Peyer's patch (tissue), 4 donors: ENCODE measurements at regions not wholly inside any gene's neighbourhood (a gene's known extent, or its start where the extent isn't known, plus 50 kb on each side); places are given as distances from the start of the nearest gene placed in this dataset.

ENCODE experiments used
- CTCF ChIP-seq, 6 experiments: fragments of 450-650 bp in 4 of 6; fragments of 200-600 bp in 2 of 6; sonication (generic) in 1 of 6; IDR thresholded peaks; one replicate each; pipeline ENCODE4 v1.5.1; 2017 to 2019; ENCODE audit warnings: antibody characterized with exemption in 6 of 6, mild to moderate bottlenecking in 3 of 6, moderate library complexity in 1 of 6
- POLR2A ChIP-seq, 2 donors: fragments of 450-650 bp; IDR thresholded peaks; one replicate each; pipeline ENCODE4 v1.5.1; 2017; ENCODE audit warnings: antibody characterized with exemption in 2 of 2, mild to moderate bottlenecking in 2 of 2, moderate library complexity in 2 of 2

GRCh38 chr6:163985710-163986109 lies 571.2 kb downstream of the QKI start:
- TF ChIP-seq POLR2A (IDR thresholded peaks at IDR 0.05) (no peak), CTCF (IDR thresholded peaks at IDR 0.05) (no peak)
